Thyroid gland (tissue), 4 donors: ENCODE measurements at regions not wholly inside any gene's neighbourhood (a gene's known extent, or its start where the extent isn't known, plus 50 kb on each side); places are given as distances from the start of the nearest gene placed in this dataset.

Experiments
- CTCF ChIP-seq, 6 experiments: fragments of 200-600 bp in 3 of 6; fragments of 450-650 bp in 3 of 6; sonication (generic) in 3 of 6; IDR thresholded peaks; one replicate each; pipeline ENCODE4 v1.5.1; 2016 to 2019; ENCODE audit warnings: antibody characterized with exemption in 6 of 6, mild to moderate bottlenecking in 2 of 6, inconsistent platforms in 1 of 6, moderate library complexity in 1 of 6
- POLR2A ChIP-seq, 2 donors: fragments of 450-650 bp; IDR thresholded peaks; one replicate each; pipeline ENCODE4 v1.6.1; 2017; ENCODE audit warnings: antibody characterized with exemption in 2 of 2, mild to moderate bottlenecking in 2 of 2, moderate library complexity in 1 of 2

GRCh38 chr14:100007254-100007653, 58.0 kb upstream of the EVL start:
- no peak for TF ChIP-seq CTCF (IDR thresholded peaks at IDR 0.05)
- TF ChIP-seq POLR2A (IDR thresholded peaks at IDR 0.05): no peak
